K562 (cell line): ENCODE measurements at regions not wholly inside any gene's neighbourhood (a gene's known extent, or its start where the extent isn't known, plus 50 kb on each side); places are given as distances from the start of the nearest gene placed in this dataset.

Experiments used
- ADNP ChIP-seq: fragments of 200-800 bp; sonication (Bioruptor generic); IDR thresholded peaks from 2 replicates; pipeline ENCODE4 v1.6.1; 2016; ENCODE audit warnings: missing genetic modification characterization, missing compliant biosample characterization
- ARHGAP35 ChIP-seq: fragments of 450-650 bp; IDR thresholded peaks from 2 replicates; pipeline ENCODE4 v1.6.1; 2018; ENCODE audit not compliant: partially characterized antibody
- HMGXB4 ChIP-seq: sonication (generic); formaldehyde crosslinking; IDR thresholded peaks from 2 replicates; pipeline ENCODE4 v1.8.1; 2023; ENCODE audit warnings: mild to moderate bottlenecking, missing genetic modification reagents
- ZBTB12 ChIP-seq: fragments of 250-450 bp; sonication (Bioruptor Pico); IDR thresholded peaks from 2 replicates; pipeline ENCODE4 v1.4.0; 2020
- ZFPM2 ChIP-seq: fragments of 250-450 bp; sonication (Bioruptor Pico); IDR thresholded peaks from 2 replicates; pipeline ENCODE4 v1.5.1; 2022; ENCODE audit warnings: mild to moderate bottlenecking
- ZFX ChIP-seq: sonication (generic); formaldehyde crosslinking; IDR thresholded peaks from 2 replicates; pipeline ENCODE4 v1.8.0; 2022; ENCODE audit warnings: mild to moderate bottlenecking, missing genetic modification reagents, moderate library complexity
- ZNF224 ChIP-seq: sonication (generic); formaldehyde crosslinking; IDR thresholded peaks from 2 replicates; pipeline ENCODE4 v1.8.0; 2022; ENCODE audit warnings: mild to moderate bottlenecking, missing genetic modification reagents
- ZNF253 ChIP-seq: fragments of 250-450 bp; sonication (Bioruptor Pico); conservative IDR thresholded peaks from 2 replicates; pipeline ENCODE4 v1.6.1; 2021; ENCODE audit warnings: mild to moderate bottlenecking
- ZNF717 ChIP-seq: fragments of 250-450 bp; sonication (Bioruptor Pico); IDR thresholded peaks from 2 replicates; pipeline ENCODE4 v1.5.0; 2021
- ZZZ3 ChIP-seq: fragments of 450-650 bp; IDR thresholded peaks from 2 replicates; pipeline ENCODE4 v1.6.1; 2016; ENCODE audit warnings: antibody characterized with exemption, mild to moderate bottlenecking, moderate library complexity
- TF ChIP-seq, protein P1 (sequence below), 2 experiments: fragments of 450-650 bp in 1 of 2; IDR thresholded peaks; 2 replicates each; pipeline ENCODE4 v1.6.1; 2011 to 2017; ENCODE audit warnings: low read depth in 2 of 2, antibody characterized with exemption in 1 of 2, borderline replicate concordance in 1 of 2, low read length in 1 of 2, mild to moderate bottlenecking in 1 of 2, mixed read lengths in 1 of 2; ENCODE audit not compliant: control insufficient read depth in 1 of 2

GRCh38 chr9:90442723-90443122 is 199.9 kb downstream of the DIRAS2 start (continued):
- TF ChIP-seq ZBTB12 (CRISPR knock-in tag) (no peak), ZFPM2 (CRISPR knock-in tag) (no peak), ZNF224 (CRISPR knock-in tag) (no peak), HMGXB4 (no peak), ZNF253 (CRISPR knock-in tag) (no peak), ZZZ3 (no peak), ARHGAP35 (no peak), ZFX (CRISPR knock-in tag) (no peak), ADNP (no peak), ZNF717 (CRISPR knock-in tag) (no peak)
- TF ChIP-seq, protein P1, sequence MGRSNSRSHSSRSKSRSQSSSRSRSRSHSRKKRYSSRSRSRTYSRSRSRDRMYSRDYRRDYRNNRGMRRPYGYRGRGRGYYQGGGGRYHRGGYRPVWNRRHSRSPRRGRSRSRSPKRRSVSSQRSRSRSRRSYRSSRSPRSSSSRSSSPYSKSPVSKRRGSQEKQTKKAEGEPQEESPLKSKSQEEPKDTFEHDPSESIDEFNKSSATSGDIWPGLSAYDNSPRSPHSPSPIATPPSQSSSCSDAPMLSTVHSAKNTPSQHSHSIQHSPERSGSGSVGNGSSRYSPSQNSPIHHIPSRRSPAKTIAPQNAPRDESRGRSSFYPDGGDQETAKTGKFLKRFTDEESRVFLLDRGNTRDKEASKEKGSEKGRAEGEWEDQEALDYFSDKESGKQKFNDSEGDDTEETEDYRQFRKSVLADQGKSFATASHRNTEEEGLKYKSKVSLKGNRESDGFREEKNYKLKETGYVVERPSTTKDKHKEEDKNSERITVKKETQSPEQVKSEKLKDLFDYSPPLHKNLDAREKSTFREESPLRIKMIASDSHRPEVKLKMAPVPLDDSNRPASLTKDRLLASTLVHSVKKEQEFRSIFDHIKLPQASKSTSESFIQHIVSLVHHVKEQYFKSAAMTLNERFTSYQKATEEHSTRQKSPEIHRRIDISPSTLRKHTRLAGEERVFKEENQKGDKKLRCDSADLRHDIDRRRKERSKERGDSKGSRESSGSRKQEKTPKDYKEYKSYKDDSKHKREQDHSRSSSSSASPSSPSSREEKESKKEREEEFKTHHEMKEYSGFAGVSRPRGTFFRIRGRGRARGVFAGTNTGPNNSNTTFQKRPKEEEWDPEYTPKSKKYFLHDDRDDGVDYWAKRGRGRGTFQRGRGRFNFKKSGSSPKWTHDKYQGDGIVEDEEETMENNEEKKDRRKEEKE (IDR thresholded peaks at IDR 0.05; ENCODE audit: borderline replicate concordance in 1 of 2, control insufficient read depth in 1 of 2, low read depth in 2 of 2, low read length in 1 of 2), result no peak
